WTC11 (cell line): ENCODE measurements at regions not wholly inside any gene's neighbourhood (a gene's known extent, or its start where the extent isn't known, plus 50 kb on each side); places are given as distances from the start of the nearest gene placed in this dataset.

Experiments
- ATAC-seq: fragments of 200-7000 bp; cut with Tn5 transposase; 2 replicates; pipeline ENCODE4 v1.10.0; 2021; ENCODE audit warnings: mild to moderate bottlenecking, moderate library complexity
- CTCF ChIA-PET: fragments of 300-600 bp; sonication (Branson Sonifier 250); formaldehyde crosslinking; loops from one replicate; lab custom pipeline; 2021; ENCODE audit warnings: antibody characterized with exemption; lab: Charles Lee
- POLR2A ChIA-PET: fragments of 350-600 bp; sonication (Branson Sonifier 250); formaldehyde crosslinking; loops from one replicate; lab custom pipeline; 2021; ENCODE audit warnings: antibody characterized with exemption; lab: Charles Lee
- DNase-seq: peaks from one replicate; pipeline ENCODE4 v3.0.0; 2021; ENCODE audit warnings: low spot score
- H3K27ac Mint-ChIP-seq: 2 replicates; pipeline ENCODE4 v1.8.0; 2021; ENCODE audit warnings: mixed read lengths
- H3K27me3 Mint-ChIP-seq: 2 replicates; pipeline ENCODE4 v1.8.0; 2021; ENCODE audit warnings: low read depth, mild to moderate bottlenecking, moderate library complexity, mixed read lengths
- H3K36me3 Mint-ChIP-seq: 2 replicates; pipeline ENCODE4 v1.8.0; 2021; ENCODE audit warnings: mixed read lengths
- H3K4me1 Mint-ChIP-seq: 2 replicates; pipeline ENCODE4 v1.8.0; 2022; ENCODE audit warnings: mixed read lengths
- H3K4me3 Mint-ChIP-seq: 2 replicates; pipeline ENCODE4 v1.8.0; 2021; ENCODE audit warnings: mild to moderate bottlenecking, moderate library complexity, mixed read lengths
- H3K9me3 Mint-ChIP-seq: 2 replicates; pipeline ENCODE4 v1.8.0; 2021; ENCODE audit warnings: mixed read lengths
- AFF4 ChIP-seq: sonication (generic); formaldehyde crosslinking; IDR thresholded peaks from 2 replicates; pipeline ENCODE4 v1.8.1; 2023; ENCODE audit warnings: mild to moderate bottlenecking, missing genetic modification reagents, borderline replicate concordance
- AR ChIP-seq: fragments of 250-450 bp; sonication (Bioruptor Pico); IDR thresholded peaks from 2 replicates; pipeline ENCODE4 v1.9.0; 2021; ENCODE audit warnings: mild to moderate bottlenecking
- CREM ChIP-seq: sonication (generic); formaldehyde crosslinking; IDR thresholded peaks from 2 replicates; pipeline ENCODE4 v1.8.1; 2022; ENCODE audit warnings: mild to moderate bottlenecking, missing genetic modification reagents, moderate library complexity
- E2F4 ChIP-seq: sonication (generic); formaldehyde crosslinking; IDR thresholded peaks from 2 replicates; pipeline ENCODE4 v1.8.1; 2022; ENCODE audit warnings: low read depth, mild to moderate bottlenecking, moderate library complexity, missing genetic modification reagents, borderline replicate concordance
- FOXP4 ChIP-seq: sonication (generic); formaldehyde crosslinking; IDR thresholded peaks from 2 replicates; pipeline ENCODE4 v1.8.0; 2022; ENCODE audit warnings: mild to moderate bottlenecking, missing genetic modification reagents
- KAT7 ChIP-seq: sonication (generic); formaldehyde crosslinking; IDR thresholded peaks from 2 replicates; pipeline ENCODE4 v1.8.1; 2023; ENCODE audit warnings: missing genetic modification reagents, mild to moderate bottlenecking, borderline replicate concordance
- MLX ChIP-seq: sonication (generic); formaldehyde crosslinking; IDR thresholded peaks from 2 replicates; pipeline ENCODE4 v1.8.1; 2023; ENCODE audit warnings: mild to moderate bottlenecking, missing genetic modification reagents, moderate library complexity
- MYBL2 ChIP-seq: sonication (generic); formaldehyde crosslinking; IDR thresholded peaks from 2 replicates; pipeline ENCODE4 v1.8.1; 2023; ENCODE audit warnings: mild to moderate bottlenecking, moderate library complexity, missing genetic modification reagents
- NR2C2 ChIP-seq: sonication (generic); formaldehyde crosslinking; IDR thresholded peaks from 2 replicates; pipeline ENCODE4 v1.8.0; 2022; ENCODE audit warnings: mild to moderate bottlenecking, missing genetic modification reagents
- PRDM15 ChIP-seq: sonication (generic); formaldehyde crosslinking; IDR thresholded peaks from 2 replicates; pipeline ENCODE4 v1.8.0; 2022; ENCODE audit warnings: missing genetic modification reagents
- SMAD3 ChIP-seq: sonication (generic); formaldehyde crosslinking; IDR thresholded peaks from 2 replicates; pipeline ENCODE4 v1.8.0; 2022; ENCODE audit warnings: missing genetic modification reagents, mild to moderate bottlenecking, borderline replicate concordance
- ZNF138 ChIP-seq: sonication (generic); formaldehyde crosslinking; conservative IDR thresholded peaks from 2 replicates; pipeline ENCODE4 v1.8.1; 2022; ENCODE audit warnings: mild to moderate bottlenecking, moderate library complexity, missing genetic modification reagents
- ZNF317 ChIP-seq: sonication (generic); formaldehyde crosslinking; IDR thresholded peaks from 2 replicates; pipeline ENCODE4 v1.8.1; 2023; ENCODE audit warnings: low read depth, mild to moderate bottlenecking, moderate library complexity, missing genetic modification reagents, borderline replicate concordance
- ZNF416 ChIP-seq: fragments of 250-450 bp; sonication (Bioruptor Pico); IDR thresholded peaks from 2 replicates; pipeline ENCODE4 v1.9.0; 2021; ENCODE audit warnings: mild to moderate bottlenecking, inconsistent platforms
- ZNF671 ChIP-seq: fragments of 250-450 bp; sonication (Bioruptor Pico); IDR thresholded peaks from 2 replicates; pipeline ENCODE4 v1.8.0; 2021; ENCODE audit warnings: mild to moderate bottlenecking

- no peak for TF ChIP-seq PRDM15 (CRISPR knock-in tag)
- TF ChIP-seq AFF4 (CRISPR knock-in tag), result no peak
- TF ChIP-seq ZNF671, result no peak
- TF ChIP-seq NR2C2 (CRISPR knock-in tag), result no peak
- TF ChIP-seq AR (CRISPR knock-in tag), result no peak
- no peak for TF ChIP-seq MLX (CRISPR knock-in tag)
- no peak for TF ChIP-seq MYBL2 (CRISPR knock-in tag)
- TF ChIP-seq ZNF317, result no peak
- TF ChIP-seq FOXP4 (CRISPR knock-in tag), result no peak
- TF ChIP-seq, all 79 proteins: peak for 0
These were observed 218.9 kb downstream of the PLOD2 start (continued) for GRCh38 chr3:145942052-145942451.

- Mint-ChIP-seq H3K27ac (no peak overlapping the region), H3K9me3 (peaks cover 7% of the 10 kb centered on the region; the same call in 1 of the 2 replicates), H3K27me3 (no peaks in the 10 kb centered on the region), H3K4me1 (no peaks in the 10 kb centered on the region), H3K36me3 (no peaks in the 10 kb centered on the region), H3K4me3 (no peak overlapping the region)
- CTCF ChIA-PET, result no interaction called here
- TF ChIP-seq CREM (CRISPR knock-in tag), result no peak
- no peak for TF ChIP-seq KAT7 (CRISPR knock-in tag)
- no peak for TF ChIP-seq SMAD3 (CRISPR knock-in tag)
- TF ChIP-seq ZNF138, result no peak
- no peak for TF ChIP-seq ZNF416 (CRISPR knock-in tag)
- no peak for TF ChIP-seq E2F4 (CRISPR knock-in tag)
- no peak for DNase-seq
- POLR2A ChIA-PET, result no interaction called here
- no peak; the same call in 1 of the 2 replicates for ATAC-seq
These were observed 217.0 kb downstream of the PLOD2 start for GRCh38 chr3:145943952-145944351.
